ENCODE measurements at regions not wholly inside any gene's neighbourhood (a gene's known extent, or its start where the extent isn't known, plus 50 kb on each side); places are given as distances from the start of the nearest gene placed in this dataset.

- Histone ChIP-seq H3K4me3 (ENCODE audit: low read depth in 2 of 2, low read length in 2 of 2) (no peak overlapping the region), H3K27me3 (ENCODE audit: control insufficient read depth, insufficient read depth, low read length) (peaks cover 5% of the 10 kb centered on the region; the same call in 1 of the 2 replicates), H3K4me1 (ENCODE audit: control insufficient read depth, insufficient read depth, low read length) (no peaks in the 10 kb centered on the region), H3K27ac (ENCODE audit: low read length) (no peak overlapping the region), H3K9me3 (ENCODE audit: control insufficient read depth, insufficient read depth, low read depth, low read length) (no peaks in the 10 kb centered on the region), H3K36me3 (ENCODE audit: control insufficient read depth, insufficient read depth, low read length) (no peaks in the 10 kb centered on the region)
- BruUV-seq (replicated peaks) = no TSS peak
- DNase-seq (ENCODE audit: low read depth, low spot score) = no peak
- in situ Hi-C loops (cut with HindIII; ENCODE audit: low pct_unique_long_range_greater_than_20kb, low sequenced_read_pairs) = no loop called here
- intact Hi-C loops (cut with micrococcal nuclease; ENCODE audit: unreplicated experiment) = no loop called here
- ATAC-seq = no peak
- ChIA-PET CTCF (no interaction called here), POLR2A (no interaction called here)
- TF ChIP-seq REST (IDR thresholded peaks at IDR 0.05; ENCODE audit: insufficient read depth in 1 of 2, low read depth in 2 of 2, low read length in 1 of 2) = no peak
- TF ChIP-seq TCF7L2 (IDR thresholded peaks at IDR 0.05; ENCODE audit: low read depth, low read length) = no peak
- TF ChIP-seq POLR2AphosphoS5 (IDR thresholded peaks at IDR 0.05; ENCODE audit: low read depth, low read length) = no peak
- TF ChIP-seq CTCF (IDR thresholded peaks at IDR 0.05) = no peak
- TF ChIP-seq SIN3A (IDR thresholded peaks at IDR 0.05; ENCODE audit: borderline replicate concordance, insufficient read depth, low read depth, low read length) = no peak
Observed at GRCh38 chr2:100192300-100192699, 49.9 kb upstream of the AFF3 start.

Measured in Panc1 (cell line).